ENCODE measurements at regions not wholly inside any gene's neighbourhood (a gene's known extent, or its start where the extent isn't known, plus 50 kb on each side); places are given as distances from the start of the nearest gene placed in this dataset.

GRCh38 chr13:70938462-70938861 is 830.2 kb upstream of the KLHL1 start:
- TF ChIP-seq EP300 (IDR thresholded peaks at IDR 0.05) (no peak), CTCF (IDR thresholded peaks at IDR 0.05) (no peak), POLR2A (IDR thresholded peaks at IDR 0.05) (no peak)

All from ovary (tissue), 3 donors.